ENCODE measurements at regions not wholly inside any gene's neighbourhood (a gene's known extent, or its start where the extent isn't known, plus 50 kb on each side); places are given as distances from the start of the nearest gene placed in this dataset.

DNA sequence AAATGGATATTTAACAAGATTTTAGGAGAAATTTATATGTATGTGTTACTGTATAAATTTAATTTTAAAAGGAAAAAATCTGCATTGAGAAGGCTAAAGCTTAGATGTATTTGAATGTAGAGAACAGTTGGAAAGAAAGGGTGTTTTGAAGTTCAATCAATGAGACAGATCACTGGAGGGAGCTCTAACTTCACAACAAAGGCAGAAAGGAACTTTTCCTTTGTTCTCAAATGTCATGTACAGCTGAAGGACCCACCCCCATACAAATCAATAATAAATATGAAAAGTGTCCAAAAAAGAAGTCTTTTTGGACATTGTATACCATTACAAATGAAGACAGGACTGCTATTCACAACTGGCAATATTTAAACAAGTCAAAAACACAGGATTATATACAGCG is 403.4 kb downstream of the DNAJB9 start:
- TF ChIP-seq EZH2 (IDR thresholded peaks at IDR 0.05; ENCODE audit: borderline replicate concordance, low read length): no peak
- TF ChIP-seq, protein P1, sequence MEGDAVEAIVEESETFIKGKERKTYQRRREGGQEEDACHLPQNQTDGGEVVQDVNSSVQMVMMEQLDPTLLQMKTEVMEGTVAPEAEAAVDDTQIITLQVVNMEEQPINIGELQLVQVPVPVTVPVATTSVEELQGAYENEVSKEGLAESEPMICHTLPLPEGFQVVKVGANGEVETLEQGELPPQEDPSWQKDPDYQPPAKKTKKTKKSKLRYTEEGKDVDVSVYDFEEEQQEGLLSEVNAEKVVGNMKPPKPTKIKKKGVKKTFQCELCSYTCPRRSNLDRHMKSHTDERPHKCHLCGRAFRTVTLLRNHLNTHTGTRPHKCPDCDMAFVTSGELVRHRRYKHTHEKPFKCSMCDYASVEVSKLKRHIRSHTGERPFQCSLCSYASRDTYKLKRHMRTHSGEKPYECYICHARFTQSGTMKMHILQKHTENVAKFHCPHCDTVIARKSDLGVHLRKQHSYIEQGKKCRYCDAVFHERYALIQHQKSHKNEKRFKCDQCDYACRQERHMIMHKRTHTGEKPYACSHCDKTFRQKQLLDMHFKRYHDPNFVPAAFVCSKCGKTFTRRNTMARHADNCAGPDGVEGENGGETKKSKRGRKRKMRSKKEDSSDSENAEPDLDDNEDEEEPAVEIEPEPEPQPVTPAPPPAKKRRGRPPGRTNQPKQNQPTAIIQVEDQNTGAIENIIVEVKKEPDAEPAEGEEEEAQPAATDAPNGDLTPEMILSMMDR (IDR thresholded peaks at IDR 0.05; ENCODE audit: low read length): peak; percentile 27; the same call in 1 of the 2 replicates
